ENCODE measurements at regions not wholly inside any gene's neighbourhood (a gene's known extent, or its start where the extent isn't known, plus 50 kb on each side); places are given as distances from the start of the nearest gene placed in this dataset.

DNA sequence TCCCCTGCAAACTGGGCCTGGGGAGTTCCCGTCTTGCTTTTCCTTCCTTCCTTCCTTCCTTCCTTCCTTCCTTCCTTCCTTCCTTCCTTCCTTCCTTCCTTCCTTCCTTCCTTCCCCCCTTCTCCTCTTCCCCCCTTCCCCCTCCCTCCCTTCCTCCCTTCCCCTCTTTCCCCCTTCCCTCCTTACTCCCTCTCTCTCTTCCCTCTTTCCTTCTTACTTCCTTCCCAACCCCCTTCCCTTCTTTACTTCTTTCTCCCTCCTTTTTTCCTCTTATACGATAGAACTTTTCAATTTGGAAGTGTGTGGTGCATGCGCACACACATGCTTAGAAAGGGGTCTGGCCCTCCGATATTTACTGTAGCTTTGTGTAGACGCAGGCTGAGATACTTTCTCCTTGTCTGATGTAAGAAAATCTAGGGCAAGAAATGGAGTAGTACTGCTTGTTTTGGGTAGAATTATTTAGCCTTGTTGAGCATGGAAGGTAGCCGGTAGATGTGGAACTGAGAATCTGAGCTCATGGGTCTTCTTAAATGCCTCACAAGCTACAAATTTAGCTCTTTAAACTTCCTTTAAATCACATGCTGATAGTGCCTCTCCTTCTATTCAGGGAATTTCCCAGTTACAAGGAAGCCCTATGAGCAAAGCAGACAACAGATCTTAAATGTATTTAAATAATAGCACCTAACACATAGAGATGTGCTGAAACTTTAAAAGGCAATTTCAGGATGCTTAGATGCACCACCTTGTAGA, 189.6 kb downstream of the GPAT3 start:
- no peak overlapping the region for H3K27ac ChIP-seq
- TF ChIP-seq, protein P1, sequence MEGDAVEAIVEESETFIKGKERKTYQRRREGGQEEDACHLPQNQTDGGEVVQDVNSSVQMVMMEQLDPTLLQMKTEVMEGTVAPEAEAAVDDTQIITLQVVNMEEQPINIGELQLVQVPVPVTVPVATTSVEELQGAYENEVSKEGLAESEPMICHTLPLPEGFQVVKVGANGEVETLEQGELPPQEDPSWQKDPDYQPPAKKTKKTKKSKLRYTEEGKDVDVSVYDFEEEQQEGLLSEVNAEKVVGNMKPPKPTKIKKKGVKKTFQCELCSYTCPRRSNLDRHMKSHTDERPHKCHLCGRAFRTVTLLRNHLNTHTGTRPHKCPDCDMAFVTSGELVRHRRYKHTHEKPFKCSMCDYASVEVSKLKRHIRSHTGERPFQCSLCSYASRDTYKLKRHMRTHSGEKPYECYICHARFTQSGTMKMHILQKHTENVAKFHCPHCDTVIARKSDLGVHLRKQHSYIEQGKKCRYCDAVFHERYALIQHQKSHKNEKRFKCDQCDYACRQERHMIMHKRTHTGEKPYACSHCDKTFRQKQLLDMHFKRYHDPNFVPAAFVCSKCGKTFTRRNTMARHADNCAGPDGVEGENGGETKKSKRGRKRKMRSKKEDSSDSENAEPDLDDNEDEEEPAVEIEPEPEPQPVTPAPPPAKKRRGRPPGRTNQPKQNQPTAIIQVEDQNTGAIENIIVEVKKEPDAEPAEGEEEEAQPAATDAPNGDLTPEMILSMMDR (conservative IDR thresholded peaks at IDR 0.05) = no peak

DNA sequence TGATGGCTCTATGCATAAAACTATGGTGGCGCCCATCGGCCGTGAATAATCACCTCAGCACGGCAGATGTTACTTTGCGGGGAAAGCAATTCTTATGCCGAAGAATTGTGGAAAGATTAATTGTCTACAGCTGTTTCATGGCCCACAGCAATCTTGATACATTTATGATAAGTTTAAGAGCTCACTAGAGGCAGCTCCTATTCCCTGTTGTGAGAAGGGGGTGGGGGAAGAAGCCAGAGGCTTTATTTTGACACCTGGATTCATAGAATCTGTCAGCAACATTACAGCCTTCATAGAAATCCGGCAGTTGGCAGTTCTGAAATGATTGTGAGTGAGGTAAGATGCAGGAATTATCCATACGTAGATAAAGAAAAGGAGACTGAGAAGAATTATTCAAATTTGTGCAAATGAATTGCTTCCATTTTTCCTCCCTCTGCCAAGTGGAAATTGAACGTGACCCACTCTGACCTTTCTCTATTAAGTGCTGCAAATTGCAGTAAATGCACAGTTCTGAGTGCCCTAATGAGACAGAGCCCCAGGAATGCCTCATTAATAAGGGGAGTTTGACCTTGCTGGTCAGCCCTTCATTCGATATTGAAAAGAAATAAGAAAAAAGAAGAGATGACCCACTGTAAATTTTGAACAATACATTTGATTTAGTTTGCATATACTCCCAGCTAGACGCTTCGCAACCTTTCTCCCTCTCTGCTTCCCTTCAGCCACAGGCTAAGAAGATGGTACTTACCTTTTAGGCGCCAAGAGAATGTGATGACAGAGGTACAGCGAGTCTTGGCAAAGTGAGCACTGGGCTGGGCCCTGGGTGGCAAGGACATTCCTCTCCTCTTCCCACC, 188.8 kb downstream of the GPAT3 start:
- TF ChIP-seq, protein P1 (conservative IDR thresholded peaks at IDR 0.05) = no peak
- no peak overlapping the region for H3K27ac ChIP-seq

DNA sequence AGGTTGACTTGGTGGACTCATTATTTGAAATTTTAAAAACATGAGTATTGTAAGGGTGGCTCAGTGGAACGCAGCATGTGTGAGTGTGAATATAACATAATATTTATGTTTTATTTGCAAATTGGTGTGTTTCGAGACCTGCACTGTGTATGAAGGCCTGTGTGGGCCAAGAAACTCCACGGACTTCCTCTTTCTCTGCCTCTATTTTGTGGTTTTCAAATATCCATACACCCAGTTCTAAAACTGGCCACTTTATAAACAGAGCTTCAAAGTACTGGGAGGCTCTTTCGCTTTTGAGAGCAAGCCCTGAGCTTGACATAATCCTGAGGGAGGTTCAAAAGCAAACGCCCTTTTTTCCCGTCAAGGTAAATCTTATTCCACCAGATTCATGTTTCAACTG, 187.7 kb downstream of the GPAT3 start:
- TF ChIP-seq, protein P1 (conservative IDR thresholded peaks at IDR 0.05) = no peak
- H3K27ac ChIP-seq = no peak overlapping the region

DNA sequence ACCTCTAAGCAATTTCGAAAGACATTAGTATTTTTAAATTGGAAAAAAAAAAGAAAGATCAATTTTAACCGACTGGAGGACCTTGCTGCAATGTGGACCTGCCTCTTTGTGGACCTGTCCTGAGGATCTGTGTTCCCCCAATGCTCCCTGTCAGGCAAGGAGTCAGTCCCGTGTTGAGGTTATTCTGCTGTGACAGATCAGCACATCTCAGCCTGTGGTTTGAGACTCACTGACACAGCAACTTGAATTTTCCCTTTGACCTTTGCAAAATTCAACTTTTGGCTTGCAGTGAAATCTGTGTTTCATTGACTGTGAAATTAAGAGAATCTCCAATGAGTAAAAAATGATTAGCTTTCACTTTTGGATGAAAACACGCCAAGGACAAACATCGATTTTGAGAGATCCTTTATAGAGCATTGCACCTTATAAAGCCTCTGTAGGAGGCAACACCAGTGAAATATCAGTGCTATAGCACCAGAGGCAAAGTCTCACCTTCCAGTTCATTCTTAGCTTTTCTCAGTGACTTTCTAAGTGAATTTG, 186.9 kb downstream of the GPAT3 start:
- H3K27ac ChIP-seq = no peak overlapping the region
- TF ChIP-seq, protein P1 (conservative IDR thresholded peaks at IDR 0.05) = no peak

DNA sequence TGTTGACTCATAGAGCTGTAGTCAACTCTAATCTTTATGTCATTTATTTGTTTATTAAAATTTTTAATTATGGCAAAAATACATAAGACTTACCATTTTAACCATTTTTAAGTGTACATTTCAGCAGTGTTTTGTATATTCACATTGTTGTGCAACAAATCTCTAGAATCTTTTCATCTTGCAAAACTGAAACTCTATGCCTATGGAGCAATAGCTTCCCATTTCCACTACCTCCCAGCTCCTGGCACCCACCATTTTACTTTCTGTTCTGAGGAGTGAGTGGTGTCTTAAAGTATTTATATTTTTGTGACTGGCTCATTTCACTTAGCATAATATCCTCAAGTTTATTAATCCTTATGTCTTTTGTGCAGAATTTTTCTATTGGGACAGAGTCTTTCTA, 181.0 kb downstream of the GPAT3 start:
- no peak overlapping the region for H3K27ac ChIP-seq
- TF ChIP-seq, protein P1 (conservative IDR thresholded peaks at IDR 0.05) = no peak

DNA sequence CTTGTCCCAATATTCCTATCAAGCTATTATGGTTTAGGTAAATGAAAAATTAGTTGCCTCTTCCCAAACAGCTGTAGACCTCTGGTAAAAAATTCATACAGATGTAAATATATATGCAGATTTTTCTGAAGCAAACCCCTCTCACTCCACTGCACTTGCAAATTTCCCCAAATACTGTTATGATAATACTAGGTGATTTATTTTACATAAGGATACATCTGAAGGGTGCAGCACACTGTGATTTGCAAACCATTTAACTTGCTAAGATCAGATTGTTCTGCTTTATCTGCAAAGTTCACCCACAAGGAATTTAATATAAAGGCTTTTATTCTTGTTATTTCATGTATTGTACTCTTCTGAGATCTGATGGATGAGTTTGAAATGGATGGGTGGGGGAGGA, 177.0 kb downstream of the GPAT3 start:
- TF ChIP-seq, protein P1 (conservative IDR thresholded peaks at IDR 0.05) = no peak
- H3K27ac ChIP-seq = no peak overlapping the region

DNA sequence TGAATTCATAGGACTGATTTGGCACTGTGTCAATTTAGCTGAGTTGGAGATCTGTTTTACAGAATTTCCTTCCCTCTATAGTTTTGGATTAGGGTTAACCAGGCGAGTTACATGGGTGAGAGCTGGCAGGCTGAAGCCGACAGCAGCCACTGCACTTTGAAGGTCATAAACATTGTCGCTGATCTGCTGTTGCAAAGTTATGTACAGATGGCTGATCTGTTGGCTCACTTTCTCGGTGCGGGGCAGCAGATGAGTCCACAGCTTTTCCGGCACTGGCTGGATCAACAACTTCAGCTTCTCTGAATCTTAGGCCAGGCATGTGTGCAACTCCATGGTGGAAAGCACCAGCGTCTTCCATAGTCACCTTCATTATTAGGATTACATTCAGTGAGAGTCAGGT, 173.7 kb downstream of the GPAT3 start:
- TF ChIP-seq, protein P1 (conservative IDR thresholded peaks at IDR 0.05) = no peak
- no peak overlapping the region for H3K27ac ChIP-seq
